ENCODE measurements at regions not wholly inside any gene's neighbourhood (a gene's known extent, or its start where the extent isn't known, plus 50 kb on each side); places are given as distances from the start of the nearest gene placed in this dataset.
"Not testable (repeated sequence)": the region's sequence is repeated elsewhere in the genome, so short reads cannot be mapped to it uniquely, and the experiment has no call there.

DNA sequence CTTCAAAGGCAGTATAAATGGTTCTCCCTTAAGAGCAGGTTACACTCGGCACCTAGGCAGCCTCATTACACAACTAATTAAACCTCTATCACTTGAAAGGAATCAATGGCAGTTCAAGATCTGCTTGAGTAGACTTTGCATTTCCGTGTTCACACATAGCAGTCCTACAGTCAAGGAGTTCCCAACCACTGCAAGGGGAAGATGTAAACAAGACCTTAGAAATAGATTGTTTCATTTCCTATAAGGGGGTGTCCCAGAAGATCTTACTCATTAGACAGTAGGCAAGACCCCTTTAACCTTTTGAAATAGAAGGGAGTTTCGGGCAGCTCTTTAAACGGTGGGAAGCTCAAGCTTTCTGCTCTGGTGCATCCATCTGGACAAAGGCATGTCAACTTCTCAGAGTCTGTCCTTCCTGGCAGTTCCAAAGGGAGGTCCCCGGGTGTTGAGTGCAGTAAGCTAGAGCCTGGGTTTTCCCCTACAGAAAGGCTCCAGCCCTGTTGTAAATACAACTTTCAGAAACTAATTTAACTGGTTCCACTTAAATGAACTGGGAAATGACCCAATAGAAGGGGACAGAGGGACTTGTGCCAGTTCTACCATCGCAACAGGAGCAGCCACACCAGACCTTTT lies 150.8 kb downstream of the RBMX2 start:
- DNase-seq: peak; percentile 6

- DNase-seq: no peak
Measured at GRCh38 chrX:130555341-130555740, 153.6 kb downstream of the RBMX2 start.

DNA sequence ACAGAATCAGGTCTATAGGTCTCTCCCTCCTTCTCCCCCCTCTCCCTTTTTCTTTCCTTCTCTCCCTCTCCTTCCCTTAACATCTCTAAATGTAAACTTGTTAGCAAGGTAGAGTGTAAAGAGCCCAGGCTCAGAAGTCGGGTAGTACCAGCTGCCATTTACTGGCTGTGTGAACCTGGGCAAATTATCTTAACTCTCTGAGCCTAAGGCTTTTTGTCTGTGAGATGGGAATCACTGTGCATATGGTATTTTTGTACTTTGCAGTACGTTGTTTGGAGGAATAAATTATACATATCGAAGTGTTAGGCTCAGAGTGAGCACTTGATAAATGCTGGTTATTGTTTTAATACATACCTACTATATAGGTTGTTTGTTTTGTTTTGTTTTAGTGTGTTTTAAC lies 154.0 kb downstream of the RBMX2 start:
- no peak for DNase-seq

DNA sequence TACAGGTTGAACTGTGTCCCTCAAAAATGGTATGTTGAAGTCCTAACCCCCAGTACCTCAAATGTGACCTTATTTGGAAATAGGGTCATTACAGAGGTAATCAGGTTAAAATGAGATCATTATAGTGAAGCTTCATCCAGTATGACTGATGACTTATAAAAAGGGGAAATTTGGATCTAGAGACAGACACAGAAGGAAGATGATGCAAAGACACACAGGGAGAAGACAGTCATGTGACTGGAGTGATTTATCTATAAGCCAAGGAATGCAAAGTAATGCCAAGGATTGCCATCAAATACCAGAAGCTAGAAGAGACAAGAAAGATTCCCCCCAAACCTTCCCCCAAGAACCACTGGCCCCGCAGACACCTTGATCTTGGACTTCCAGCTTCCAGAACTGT lies 155.2 kb downstream of the RBMX2 start:
- DNase-seq: no peak

- no peak for DNase-seq
Measured at GRCh38 chrX:130560544-130560943, 158.8 kb downstream of the RBMX2 start.

DNA sequence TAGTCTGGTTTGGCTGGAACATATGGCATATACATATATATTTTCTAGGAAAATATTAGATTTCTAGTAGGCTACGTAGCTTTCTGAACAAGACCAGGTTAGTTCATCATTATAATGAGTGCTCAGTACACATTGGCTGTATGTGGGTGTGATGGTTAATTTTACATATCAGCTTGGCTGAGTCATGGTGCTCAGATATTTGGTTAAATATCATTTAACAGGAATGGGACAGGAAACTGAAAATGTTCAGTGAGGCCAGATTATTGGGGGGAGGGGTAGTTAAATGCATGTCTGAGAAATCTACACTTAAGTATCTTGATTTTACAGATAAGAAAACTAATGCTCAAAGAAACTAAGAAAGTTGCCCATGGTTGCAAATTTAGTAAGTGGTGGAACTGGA lies 160.1 kb downstream of the RBMX2 start:
- no peak for DNase-seq

GRCh38 chrX:130563476-130563875 lies 161.7 kb downstream of the RBMX2 start:
- no peak for DNase-seq

GRCh38 chrX:130566028-130566683 lies 164.4 kb downstream of the RBMX2 start:
- no peak for DNase-seq

GRCh38 chrX:130573030-130573429 lies 171.2 kb downstream of the RBMX2 start:
- not testable (repeated sequence) for DNase-seq

Data from NCI-H446 treated with DMSO at 0.1 percent for 48 hours (cell line).